H9 (cell line): ENCODE measurements at regions not wholly inside any gene's neighbourhood (a gene's known extent, or its start where the extent isn't known, plus 50 kb on each side); places are given as distances from the start of the nearest gene placed in this dataset.

Experiments
- DNase-seq: peaks from one replicate; pipeline ENCODE4 v3.0.0-alpha.2; 2017
- H2AFZ ChIP-seq: one replicate; pipeline ENCODE4 v1.6.1; 2013; ENCODE audit warnings: mild to moderate bottlenecking, low read length, control low read depth, moderate library complexity
- H2AK5ac ChIP-seq: 2 replicates; pipeline ENCODE4 v1.6.1; 2013; ENCODE audit warnings: low read length, control low read depth, mixed read lengths; ENCODE audit not compliant: insufficient read length
- H2BK120ac ChIP-seq: one replicate; pipeline ENCODE4 v1.6.1; 2013; ENCODE audit warnings: low read depth, mild to moderate bottlenecking, low read length, control low read depth, inconsistent platforms; ENCODE audit not compliant: poor library complexity, severe bottlenecking
- H2BK12ac ChIP-seq: 2 replicates; pipeline ENCODE4 v1.6.1; 2013; ENCODE audit warnings: low read length, control low read depth, mixed read lengths, low read depth; ENCODE audit not compliant: insufficient read length
- H2BK15ac ChIP-seq: 2 replicates; pipeline ENCODE4 v1.6.1; 2013; ENCODE audit warnings: low read depth, low read length, control low read depth
- H2BK20ac ChIP-seq: one replicate; pipeline ENCODE4 v1.6.1; 2013; ENCODE audit warnings: low read depth, mild to moderate bottlenecking, low read length, control low read depth, inconsistent platforms; ENCODE audit not compliant: poor library complexity, severe bottlenecking
- H2BK5ac ChIP-seq: 2 replicates; pipeline ENCODE4 v1.6.1; 2013; ENCODE audit warnings: low read length, control low read depth, mixed read lengths; ENCODE audit not compliant: insufficient read length
- H3K14ac ChIP-seq: 2 replicates; pipeline ENCODE4 v1.6.1; 2013; ENCODE audit warnings: low read length, control low read depth; ENCODE audit not compliant: insufficient read depth
- H3K18ac ChIP-seq: 2 replicates; pipeline ENCODE4 v1.6.1; 2013; ENCODE audit warnings: low read depth, mild to moderate bottlenecking, mixed read lengths, low read length, control low read depth; ENCODE audit not compliant: insufficient read length
- H3K23ac ChIP-seq: 2 replicates; pipeline ENCODE4 v1.6.1; 2013; ENCODE audit warnings: low read length, control low read depth, mixed read lengths, low read depth; ENCODE audit not compliant: insufficient read length
- H3K23me2 ChIP-seq: 2 replicates; pipeline ENCODE4 v1.6.1; 2013; ENCODE audit warnings: low read depth, mild to moderate bottlenecking, mixed read lengths, low read length, control low read depth; ENCODE audit not compliant: insufficient read length, poor library complexity, severe bottlenecking
- H3K27ac ChIP-seq: 2 replicates; pipeline ENCODE4 v1.5.1; 2013; ENCODE audit warnings: low read length, control low read depth, mixed read lengths, low read depth; ENCODE audit not compliant: insufficient read length
- H3K27me3 ChIP-seq: 2 replicates; pipeline ENCODE4 v1.6.1; 2013; ENCODE audit warnings: low read length, control low read depth, inconsistent platforms; ENCODE audit not compliant: insufficient read depth
- H3K4ac ChIP-seq: 2 replicates; pipeline ENCODE4 v1.6.1; 2013; ENCODE audit warnings: low read depth, mild to moderate bottlenecking, control low read depth, inconsistent platforms, low read length, moderate library complexity
- H3K4me1 ChIP-seq: 2 replicates; pipeline ENCODE4 v1.6.1; 2013; ENCODE audit warnings: low read length, control low read depth, inconsistent platforms; ENCODE audit not compliant: insufficient read depth
- H3K4me2 ChIP-seq: 2 replicates; pipeline ENCODE4 v1.6.1; 2013; ENCODE audit warnings: low read length, control low read depth, mixed read lengths; ENCODE audit not compliant: insufficient read length, insufficient read depth
- H3K56ac ChIP-seq: 2 replicates; pipeline ENCODE4 v1.6.1; 2013; ENCODE audit warnings: low read depth, mild to moderate bottlenecking, mixed read lengths, low read length, control low read depth; ENCODE audit not compliant: insufficient read length
- H3K79me1 ChIP-seq: 2 replicates; pipeline ENCODE4 v1.6.1; 2013; ENCODE audit warnings: low read depth, mild to moderate bottlenecking, moderate library complexity, low read length, control low read depth, inconsistent platforms; ENCODE audit not compliant: insufficient read depth, poor library complexity, severe bottlenecking
- H3K79me2 ChIP-seq: 2 replicates; pipeline ENCODE4 v1.6.1; 2013; ENCODE audit warnings: low read length, control low read depth, inconsistent platforms; ENCODE audit not compliant: insufficient read depth
- H3K9ac ChIP-seq: 2 replicates; pipeline ENCODE4 v1.6.1; 2013; ENCODE audit warnings: low read length, control low read depth, mixed read lengths; ENCODE audit not compliant: insufficient read length; ENCODE audit errors: extremely low read depth
- H3K9me3 ChIP-seq: one replicate; pipeline ENCODE4 v1.6.1; 2013; ENCODE audit warnings: low read depth, low read length, inconsistent platforms; ENCODE audit not compliant: control insufficient read depth
- H3T11ph ChIP-seq: one replicate; pipeline ENCODE4 v1.6.1; 2013; ENCODE audit warnings: mild to moderate bottlenecking, low read length, control low read depth, inconsistent platforms
- H4K20me1 ChIP-seq: one replicate; pipeline ENCODE4 v1.6.1; 2013; ENCODE audit not compliant: control insufficient read depth, insufficient read length, insufficient read depth
- H4K5ac ChIP-seq: 2 replicates; pipeline ENCODE4 v1.6.1; 2013; ENCODE audit warnings: low read depth, mild to moderate bottlenecking, mixed read lengths, low read length, control low read depth; ENCODE audit not compliant: insufficient read length
- H4K8ac ChIP-seq: replicated peaks from 2 replicates; pipeline ENCODE4 v1.6.1; 2013; ENCODE audit warnings: low read length, control low read depth, mixed read lengths, low read depth; ENCODE audit not compliant: insufficient read length
- H4K91ac ChIP-seq: 2 replicates; pipeline ENCODE4 v1.6.1; 2013; ENCODE audit warnings: low read depth, mild to moderate bottlenecking, moderate library complexity, mixed read lengths, low read length, control low read depth; ENCODE audit not compliant: insufficient read length
- H3K27ac Mint-ChIP-seq, 3 experiments: 2 replicates in 2 of 3; 3 replicates in 1 of 3; pipeline ENCODE4 v1.8.0; 2020 to 2021; ENCODE audit warnings: mixed read lengths in 3 of 3, mild to moderate bottlenecking in 1 of 3, moderate library complexity in 1 of 3
- H3K27me3 Mint-ChIP-seq: 2 replicates; pipeline ENCODE4 v1.8.0; 2021; ENCODE audit warnings: low read depth, mild to moderate bottlenecking, moderate library complexity, mixed read lengths
- H3K36me3 Mint-ChIP-seq, 3 experiments: 2 replicates in 2 of 3; 3 replicates in 1 of 3; pipeline ENCODE4 v1.8.0; 2020 to 2021; ENCODE audit warnings: low read depth in 3 of 3, mixed read lengths in 3 of 3; ENCODE audit not compliant: insufficient read depth in 1 of 3
- H3K4me1 Mint-ChIP-seq, 2 experiments: 2 replicates each; pipeline ENCODE4 v1.8.0; 2020; ENCODE audit warnings: mixed read lengths in 2 of 2
- H3K4me3 Mint-ChIP-seq, 2 experiments: 2 replicates in 1 of 2; 3 replicates in 1 of 2; pipeline ENCODE4 v1.8.0; 2020 to 2021; ENCODE audit warnings: mild to moderate bottlenecking in 2 of 2, mixed read lengths in 2 of 2, moderate library complexity in 1 of 2
- H3K9me3 Mint-ChIP-seq, 2 experiments: 2 replicates in 1 of 2; 3 replicates in 1 of 2; pipeline ENCODE4 v1.8.0; 2020; ENCODE audit warnings: mild to moderate bottlenecking in 2 of 2, mixed read lengths in 2 of 2, moderate library complexity in 1 of 2
- WGBS: extraction: QIAGEN DNeasy Blood & Tissue Kit; methylation state at CpG from one replicate; pipeline ENCODE4 v1.1.7; 2013; ENCODE audit warnings: missing lambda C conversion rate, low lambda C conversion rate, mixed read lengths; ENCODE audit not compliant: insufficient read length; ENCODE audit errors: extremely low coverage; 5-methylcytosine and 5-hydroxymethylcytosine counted together
- TF ChIP-seq, protein P1 (sequence below): fragments of 200-600 bp; sonication (generic); conservative IDR thresholded peaks from 3 replicates; pipeline ENCODE4 v1.8.0; 2021; ENCODE audit warnings: antibody characterized with exemption, mild to moderate bottlenecking

DNA sequence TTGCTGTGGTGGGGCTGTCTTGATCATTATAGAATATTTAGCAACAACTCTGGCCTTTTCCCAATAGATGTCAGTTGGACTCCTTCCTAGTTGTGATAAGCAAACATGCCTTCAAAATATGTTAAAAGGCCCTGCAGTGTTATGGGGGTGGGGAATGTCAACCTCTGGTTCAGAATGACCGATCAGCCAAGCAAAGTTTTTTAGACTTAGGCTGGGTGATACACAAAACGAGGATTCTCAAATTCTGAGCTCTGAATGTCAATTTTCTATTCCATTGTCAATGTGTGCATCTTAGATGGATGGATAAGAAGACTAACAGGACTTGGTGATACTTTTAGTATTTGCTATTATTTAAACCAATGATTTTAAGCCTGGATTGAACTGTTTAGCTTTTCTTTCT, 940.0 kb upstream of the GRIA3 start:
- no peak overlapping the region for H3K4me2 ChIP-seq
- no peak overlapping the region for H4K5ac ChIP-seq
- H3K4me1 Mint-ChIP-seq = peaks cover 53 to 55% of the 10 kb centered on the region in 2 experiments
- H3K27me3 ChIP-seq = no peaks in the 10 kb centered on the region
- H2BK12ac ChIP-seq = no peak overlapping the region
- no peak overlapping the region for H3T11ph ChIP-seq
- H2BK20ac ChIP-seq = no peak overlapping the region
- no peaks in the 10 kb centered on the region for H3K27me3 Mint-ChIP-seq
- no peak overlapping the region for H2BK15ac ChIP-seq
- H3K27ac Mint-ChIP-seq = peak overlapping the region in 1 of 3 experiments; percentile 55; a peak in 2 of 7 replicates
- H3K9ac ChIP-seq = no peak overlapping the region
- H2BK120ac ChIP-seq = no peak overlapping the region
- no peaks in the 10 kb centered on the region for H3K79me2 ChIP-seq
- no peaks in the 10 kb centered on the region for H3K9me3 ChIP-seq
- no peak overlapping the region for H4K8ac ChIP-seq
- H4K20me1 ChIP-seq = no peaks in the 10 kb centered on the region
- TF ChIP-seq, protein P1, sequence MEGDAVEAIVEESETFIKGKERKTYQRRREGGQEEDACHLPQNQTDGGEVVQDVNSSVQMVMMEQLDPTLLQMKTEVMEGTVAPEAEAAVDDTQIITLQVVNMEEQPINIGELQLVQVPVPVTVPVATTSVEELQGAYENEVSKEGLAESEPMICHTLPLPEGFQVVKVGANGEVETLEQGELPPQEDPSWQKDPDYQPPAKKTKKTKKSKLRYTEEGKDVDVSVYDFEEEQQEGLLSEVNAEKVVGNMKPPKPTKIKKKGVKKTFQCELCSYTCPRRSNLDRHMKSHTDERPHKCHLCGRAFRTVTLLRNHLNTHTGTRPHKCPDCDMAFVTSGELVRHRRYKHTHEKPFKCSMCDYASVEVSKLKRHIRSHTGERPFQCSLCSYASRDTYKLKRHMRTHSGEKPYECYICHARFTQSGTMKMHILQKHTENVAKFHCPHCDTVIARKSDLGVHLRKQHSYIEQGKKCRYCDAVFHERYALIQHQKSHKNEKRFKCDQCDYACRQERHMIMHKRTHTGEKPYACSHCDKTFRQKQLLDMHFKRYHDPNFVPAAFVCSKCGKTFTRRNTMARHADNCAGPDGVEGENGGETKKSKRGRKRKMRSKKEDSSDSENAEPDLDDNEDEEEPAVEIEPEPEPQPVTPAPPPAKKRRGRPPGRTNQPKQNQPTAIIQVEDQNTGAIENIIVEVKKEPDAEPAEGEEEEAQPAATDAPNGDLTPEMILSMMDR = no peak
- no peak overlapping the region for H3K56ac ChIP-seq
- no peak overlapping the region for H3K23ac ChIP-seq
- no peaks in the 10 kb centered on the region for H3K79me1 ChIP-seq
- H4K91ac ChIP-seq = no peak overlapping the region
- no peak for DNase-seq
- peaks cover 0 to 4% of the 10 kb centered on the region in 2 experiments; a peak in 1 of 5 replicates for H3K9me3 Mint-ChIP-seq
- H2AK5ac ChIP-seq = no peak overlapping the region
- peaks cover 24 to 48% (median 39%) of the 10 kb centered on the region in 3 experiments; a peak in 6 of 7 replicates for H3K36me3 Mint-ChIP-seq
- no peak overlapping the region for H2BK5ac ChIP-seq
- no peak overlapping the region for H3K14ac ChIP-seq
- H3K4me3 Mint-ChIP-seq = no peak overlapping the region
- WGBS = no CpG with 5 or more reads among the region's 2 CpGs
- H3K18ac ChIP-seq = no peak overlapping the region
- no peak overlapping the region for H2AFZ ChIP-seq
- no peak overlapping the region for H3K27ac ChIP-seq
- no peak overlapping the region for H3K4ac ChIP-seq
- no peaks in the 10 kb centered on the region for H3K4me1 ChIP-seq
- H3K23me2 ChIP-seq = no peaks in the 10 kb centered on the region
